NCI-H2196 (cell line): ENCODE measurements at regions not wholly inside any gene's neighbourhood (a gene's known extent, or its start where the extent isn't known, plus 50 kb on each side); places are given as distances from the start of the nearest gene placed in this dataset.
"Not testable (repeated sequence)": the region's sequence is repeated elsewhere in the genome, so short reads cannot be mapped to it uniquely, and the experiment has no call there.

ENCODE experiments used
- DNase-seq: peaks from one replicate; lab custom pipeline; 2025; ENCODE audit not compliant: unreplicated experiment; lab: John Stamatoyannopoulos, UW

GRCh38 chr5:89857790-89858189, 551.8 kb downstream of the CETN3 start:
- DNase-seq: no peak

GRCh38 chr5:89855417-89855816, 554.1 kb downstream of the CETN3 start:
- DNase-seq: no peak

- no peak for DNase-seq
Measured at GRCh38 chr5:89851911-89852310, 557.6 kb downstream of the CETN3 start.

- DNase-seq: no peak
Measured at GRCh38 chr5:89850513-89850865, 559.1 kb downstream of the CETN3 start.

- DNase-seq: no peak
Measured at GRCh38 chr5:89849830-89850512, 559.6 kb downstream of the CETN3 start.

GRCh38 chr5:89847743-89848142, 561.8 kb downstream of the CETN3 start:
- no peak for DNase-seq

- DNase-seq: no peak
Measured at GRCh38 chr5:89844548-89844947, 565.0 kb downstream of the CETN3 start.

- DNase-seq: no peak
Measured at GRCh38 chr5:89842531-89842930, 567.0 kb downstream of the CETN3 start.

- no peak for DNase-seq
Measured at GRCh38 chr5:89840906-89841305, 568.6 kb downstream of the CETN3 start.

GRCh38 chr5:89830691-89831090, 578.9 kb downstream of the CETN3 start:
- no peak for DNase-seq

- DNase-seq: no peak
Measured at GRCh38 chr5:89827960-89828359, 581.6 kb downstream of the CETN3 start.

- DNase-seq: no peak
Measured at GRCh38 chr5:89827359-89827758, 582.2 kb downstream of the CETN3 start.

GRCh38 chr5:89826938-89827337, 582.6 kb downstream of the CETN3 start:
- DNase-seq: no peak

- no peak for DNase-seq
Measured at GRCh38 chr5:89823046-89823445, 586.5 kb downstream of the CETN3 start.

GRCh38 chr5:89817841-89818240, 591.7 kb downstream of the CETN3 start:
- no peak for DNase-seq

GRCh38 chr5:89816038-89816437, 593.5 kb downstream of the CETN3 start:
- no peak for DNase-seq

- not testable (repeated sequence) for DNase-seq
Measured at GRCh38 chr5:89800735-89801134, 608.8 kb downstream of the CETN3 start.

- not testable (repeated sequence) for DNase-seq
Measured at GRCh38 chr5:89794504-89794903, 615.1 kb downstream of the CETN3 start.

- not testable (repeated sequence) for DNase-seq
Measured at GRCh38 chr5:89779734-89780133, 629.8 kb downstream of the CETN3 start.

GRCh38 chr5:89777758-89778157, 631.8 kb downstream of the CETN3 start:
- DNase-seq: no peak

GRCh38 chr5:89769975-89770374, 639.6 kb downstream of the CETN3 start:
- DNase-seq: no peak

GRCh38 chr5:89759802-89760201, 649.8 kb downstream of the CETN3 start:
- no peak for DNase-seq

GRCh38 chr5:89758146-89758545, 651.4 kb downstream of the CETN3 start:
- no peak for DNase-seq
